ENCODE measurements at regions not wholly inside any gene's neighbourhood (a gene's known extent, or its start where the extent isn't known, plus 50 kb on each side); places are given as distances from the start of the nearest gene placed in this dataset.

- TF ChIP-seq POLR2AphosphoS5 (IDR thresholded peaks at IDR 0.05; ENCODE audit: low read depth, low read length) (no peak), PAX5 (IDR thresholded peaks at IDR 0.05; ENCODE audit: insufficient read depth, low read length, severe bottlenecking) (no peak), POLR2A (IDR thresholded peaks at IDR 0.05; ENCODE audit: low read depth, low read length) (no peak), TAF1 (IDR thresholded peaks at IDR 0.05; ENCODE audit: low read depth, low read length) (no peak), SPI1 (IDR thresholded peaks at IDR 0.05; ENCODE audit: low read depth, low read length) (no peak), POU2F2 (IDR thresholded peaks at IDR 0.05; ENCODE audit: low read depth, low read length) (no peak)
Observed at GRCh38 chr11:97993562-97993961, 1027.2 kb upstream of the CNTN5 start.

All from GM12891 (cell line).